Left renal pelvis (tissue), 4 donors: ENCODE measurements at regions not wholly inside any gene's neighbourhood (a gene's known extent, or its start where the extent isn't known, plus 50 kb on each side); places are given as distances from the start of the nearest gene placed in this dataset.
A peak's percentile ranks its signal among the peaks of the same experiment; 100 is the strongest.
"Not testable (repeated sequence)": the region's sequence is repeated elsewhere in the genome, so short reads cannot be mapped to it uniquely, and the experiment has no call there.

Experiments used
- DNase-seq, 4 donors: peaks; one replicate each; pipeline ENCODE4 v3.0.0-alpha.2; 2013; ENCODE audit warnings: low read depth in 4 of 4, low spot score in 3 of 4

GRCh38 chr2:16053437-16054257 is 113.3 kb downstream of the MYCN start:
- no peak for DNase-seq

DNA sequence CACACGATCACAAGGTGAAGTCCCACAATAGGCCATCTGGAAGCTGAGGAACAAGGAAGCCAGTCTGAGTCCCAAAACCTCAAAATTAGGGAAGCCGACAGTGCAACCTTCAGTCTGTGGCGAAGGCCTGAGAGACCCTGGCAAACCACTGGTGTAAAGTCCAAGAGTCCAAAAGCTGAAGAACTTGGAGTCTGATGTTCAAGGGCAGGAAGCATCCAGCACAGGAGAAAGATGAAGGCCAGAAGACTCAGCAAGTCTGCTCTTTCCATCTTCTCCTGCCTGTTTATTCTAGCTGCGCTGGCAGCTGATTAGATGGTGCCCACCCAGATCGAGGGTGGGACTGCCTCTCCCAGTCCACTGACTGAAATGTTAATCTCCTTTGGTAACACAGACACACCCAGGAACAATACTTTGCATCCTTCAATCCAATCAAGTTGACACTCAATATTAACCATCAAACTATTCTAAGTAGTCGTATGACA is 112.3 kb downstream of the MYCN start:
- not testable (repeated sequence) for DNase-seq

- DNase-seq = no peak
Measured at GRCh38 chr2:16051841-16052564, 111.7 kb downstream of the MYCN start.

- DNase-seq = no peak
Measured at GRCh38 chr2:16050908-16051489, 110.6 kb downstream of the MYCN start.

- DNase-seq = no peak
Measured at GRCh38 chr2:16050261-16050907, 110.0 kb downstream of the MYCN start.

- no peak for DNase-seq
Measured at GRCh38 chr2:16049406-16049805, 109.1 kb downstream of the MYCN start.

- no peak for DNase-seq
Measured at GRCh38 chr2:16048466-16048865, 108.1 kb downstream of the MYCN start.

GRCh38 chr2:16047701-16048100 is 107.4 kb downstream of the MYCN start:
- no peak for DNase-seq

DNA sequence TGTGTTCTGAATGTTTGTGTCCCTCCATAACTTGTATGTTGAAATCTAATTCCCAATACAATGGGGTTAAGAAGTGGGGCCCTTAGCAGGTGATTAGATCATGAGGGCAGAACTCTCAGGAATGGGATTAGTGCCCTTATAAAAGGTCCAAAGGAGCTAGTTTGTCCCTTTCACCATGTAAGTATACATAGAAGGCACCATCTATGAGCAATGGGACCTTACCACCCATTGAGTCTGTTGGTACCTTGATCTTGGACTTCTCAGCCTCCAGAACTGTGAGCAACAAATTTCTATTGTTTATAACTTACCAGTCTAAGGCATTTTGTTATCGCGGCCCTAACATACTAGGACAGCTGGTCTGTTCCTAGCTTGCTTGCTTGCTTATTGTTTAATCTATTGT is 106.3 kb downstream of the MYCN start:
- no peak for DNase-seq

GRCh38 chr2:16045653-16046352 is 105.5 kb downstream of the MYCN start:
- no peak for DNase-seq

DNA sequence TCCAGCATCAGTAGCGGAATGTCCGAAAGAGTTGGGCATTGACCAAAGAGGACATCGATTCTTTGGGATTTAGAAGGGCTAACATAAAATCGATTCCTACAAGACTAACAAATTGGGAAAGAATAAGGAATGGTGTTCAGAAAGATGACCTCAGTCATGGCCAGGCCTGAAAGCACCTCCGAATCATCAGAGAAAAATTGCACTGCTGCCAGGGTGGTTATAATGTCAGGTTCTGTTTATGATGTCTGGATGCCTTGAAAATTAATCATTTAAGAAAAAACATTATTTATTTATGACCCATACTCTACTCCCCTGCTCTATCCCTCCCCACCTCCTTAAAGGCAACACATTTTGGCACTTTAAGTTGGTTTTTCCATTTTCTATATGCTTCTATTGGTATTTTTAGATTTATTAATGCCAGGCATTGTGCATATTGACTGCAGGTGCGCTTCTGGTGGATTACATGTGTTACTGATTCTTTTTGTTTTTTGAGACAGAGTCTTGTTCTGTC is 104.7 kb downstream of the MYCN start:
- DNase-seq = no peak

DNA sequence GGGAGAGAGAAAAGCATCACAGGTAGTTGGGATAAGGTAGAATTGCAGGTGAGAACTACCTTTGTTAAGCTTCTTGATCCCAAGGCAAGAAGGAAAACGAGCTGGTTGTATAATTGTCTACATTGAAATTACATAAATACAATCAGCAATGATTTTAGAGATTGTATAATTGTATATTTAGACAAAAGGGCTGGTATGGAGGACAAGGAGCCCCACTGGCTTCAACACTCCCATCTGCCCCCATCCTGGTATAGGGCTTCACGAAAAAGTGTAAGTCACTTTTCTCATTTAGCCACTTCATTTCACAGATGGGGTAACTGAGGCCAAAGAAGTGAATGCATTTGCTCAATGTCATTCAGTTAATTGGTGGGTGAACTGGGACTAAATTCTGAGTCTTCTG is 103.3 kb downstream of the MYCN start:
- no peak for DNase-seq

- DNase-seq = no peak
Measured at GRCh38 chr2:16043192-16043591, 102.8 kb downstream of the MYCN start.

GRCh38 chr2:16042201-16042700 is 101.9 kb downstream of the MYCN start:
- DNase-seq = no peak

GRCh38 chr2:16040271-16041010 is 100.1 kb downstream of the MYCN start:
- DNase-seq = no peak

DNA sequence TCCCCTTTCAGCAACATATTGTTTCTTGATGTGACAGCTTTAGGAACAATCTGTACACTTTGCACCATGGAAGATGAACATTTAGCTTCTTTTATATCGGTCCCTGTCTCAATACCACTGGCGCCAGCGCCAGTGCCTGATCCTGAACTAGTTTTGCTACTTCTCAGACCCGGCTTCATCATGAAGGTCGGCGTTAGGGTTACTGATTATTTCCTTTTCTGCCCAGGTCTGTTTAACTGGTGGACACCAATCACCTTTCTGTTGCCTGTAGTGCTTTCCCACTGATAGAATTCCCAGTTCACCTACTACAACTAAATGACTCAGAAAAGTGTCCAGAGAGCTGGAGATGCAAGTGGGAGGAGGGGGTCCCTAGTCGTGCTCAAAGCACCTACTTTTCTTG is 99.5 kb downstream of the MYCN start:
- DNase-seq = no peak

- DNase-seq = no peak
Measured at GRCh38 chr2:16039055-16039454, 98.7 kb downstream of the MYCN start.

GRCh38 chr2:16038621-16039020 is 98.3 kb downstream of the MYCN start:
- peak in 2 of 4 donors; percentile 41 to 46 for DNase-seq

DNA sequence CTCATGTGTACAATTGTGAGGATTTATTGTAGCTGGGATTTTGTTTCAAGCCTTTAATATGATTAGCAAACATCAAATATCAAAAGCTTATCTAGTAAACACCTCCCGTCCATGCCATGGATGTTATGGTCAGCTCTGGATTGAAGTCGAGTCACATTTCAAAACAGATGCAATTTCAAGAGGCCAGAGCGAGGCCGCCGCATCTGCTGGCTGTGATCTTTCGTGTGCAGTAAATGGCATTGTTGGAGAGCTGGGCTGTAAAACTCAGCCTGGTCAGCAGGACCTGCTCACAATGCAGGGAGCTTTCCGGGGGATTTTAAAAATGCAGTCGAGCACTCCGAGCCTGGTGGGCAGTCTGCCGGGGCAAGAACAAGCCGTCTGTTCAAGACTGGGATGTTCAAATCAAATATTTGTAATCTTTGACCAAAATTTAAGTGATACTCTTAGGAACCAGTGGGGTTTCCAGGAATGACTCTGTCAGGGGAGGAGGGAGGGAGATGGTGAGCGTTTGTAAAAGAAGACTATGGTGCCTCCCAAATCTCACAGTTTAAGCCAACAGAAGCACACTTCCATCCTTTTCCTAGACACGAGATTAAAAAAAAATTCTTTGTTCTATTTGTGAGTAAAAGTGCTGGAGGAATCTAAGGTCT is 97.6 kb downstream of the MYCN start:
- DNase-seq = peak in 1 of 4 donors; percentile 57
